B cell (primary cell): ENCODE measurements at regions not wholly inside any gene's neighbourhood (a gene's known extent, or its start where the extent isn't known, plus 50 kb on each side); places are given as distances from the start of the nearest gene placed in this dataset.

Source experiments
- ATAC-seq: fragments of 200-7000 bp; cut with Tn5 transposase; one replicate; pipeline ENCODE4 v1.10.0; 2021; ENCODE audit warnings: low read depth, mild to moderate bottlenecking, moderate number of reproducible peaks, moderate library complexity
- CTCF ChIA-PET: fragments of 350-600 bp; sonication (Branson Sonifier 250); formaldehyde crosslinking; loops from one replicate; lab custom pipeline; 2021; ENCODE audit warnings: antibody characterized with exemption, inconsistent platforms; lab: Charles Lee
- POLR2A ChIA-PET: fragments of 350-600 bp; sonication (Branson Sonifier 250); formaldehyde crosslinking; loops from one replicate; lab custom pipeline; 2021; ENCODE audit warnings: antibody characterized with exemption; lab: Charles Lee
- DNase-seq: peaks from one replicate; pipeline ENCODE4 v3.0.0; 2013
- H2AFZ ChIP-seq: 2 replicates; pipeline ENCODE4 v1.6.1; 2012; ENCODE audit warnings: mild to moderate bottlenecking, low read depth, low read length; ENCODE audit not compliant: insufficient read depth, poor library complexity, severe bottlenecking
- H3K27ac ChIP-seq, 2 donors: 1 replicate in 1 of 2; 2 replicates in 1 of 2; pipeline ENCODE4 v1.5.1; 2012 to 2013; ENCODE audit warnings: low read length in 2 of 2, mild to moderate bottlenecking in 2 of 2, moderate library complexity in 1 of 2
- H3K27me3 ChIP-seq, 4 experiments: fragments of 200-600 bp in 1 of 4; sonication (generic) in 1 of 4; replicated peaks in 1 of 4; 1 replicate in 2 of 4; 2 replicates in 2 of 4; pipeline versions ENCODE4 v1.6.1 to v1.7.0; 2013 to 2016; ENCODE audit warnings: low read length in 3 of 4, mild to moderate bottlenecking in 2 of 4, mixed read lengths in 1 of 4, moderate library complexity in 1 of 4; ENCODE audit not compliant: insufficient read depth in 4 of 4, control insufficient read depth in 3 of 4; ENCODE audit errors: control extremely low read depth in 1 of 4
- H3K36me3 ChIP-seq, 2 experiments: replicated peaks in 1 of 2; 1 replicate in 1 of 2; 2 replicates in 1 of 2; pipeline versions ENCODE4 v1.6.1 to v1.7.1; 2013; ENCODE audit warnings: low read length in 1 of 2; ENCODE audit not compliant: insufficient read depth in 2 of 2, control insufficient read depth in 1 of 2; ENCODE audit errors: control extremely low read depth in 1 of 2, extremely low read depth in 1 of 2
- H3K4me1 ChIP-seq, 2 donors: fragments of 200-600 bp in 1 of 2; sonication (generic) in 1 of 2; 1 replicate in 1 of 2; 2 replicates in 1 of 2; pipeline versions ENCODE4 v1.5.1 to v1.6.1; 2013 to 2017; ENCODE audit warnings: low read length in 2 of 2; ENCODE audit not compliant: control insufficient read depth in 2 of 2, insufficient read depth in 2 of 2
- H3K4me2 ChIP-seq: replicated peaks from 2 replicates; pipeline ENCODE3; 2012; ENCODE audit warnings: mild to moderate bottlenecking, low read depth, low read length; ENCODE audit not compliant: poor library complexity, severe bottlenecking
- H3K4me3 ChIP-seq, 5 experiments: fragments of 200-600 bp in 1 of 5; sonication (generic) in 1 of 5; 1 replicate in 3 of 5; 2 replicates in 2 of 5; pipeline versions ENCODE4 v1.5.1 to v1.7.0; 2011 to 2016; ENCODE audit warnings: low read length in 4 of 5, mild to moderate bottlenecking in 4 of 5, low read depth in 2 of 5, control low read depth in 1 of 5, moderate library complexity in 1 of 5; ENCODE audit not compliant: insufficient read depth in 1 of 5; ENCODE audit errors: control extremely low read depth in 1 of 5, extremely low read depth in 1 of 5
- H3K79me2 ChIP-seq: fragments of 200-600 bp; sonication (generic); one replicate; pipeline ENCODE4 v1.6.0; 2016; ENCODE audit warnings: low read length; ENCODE audit not compliant: control insufficient read depth, insufficient read depth
- H3K9ac ChIP-seq: fragments of 200-600 bp; sonication (generic); 2 replicates; pipeline ENCODE4 v1.6.1; 2017; ENCODE audit warnings: mild to moderate bottlenecking, low read length, moderate library complexity
- H3K9me3 ChIP-seq, 3 donors: one replicate each; pipeline versions ENCODE4 v1.6.1 to v1.7.1; 2013; ENCODE audit warnings: low read length in 2 of 3; ENCODE audit not compliant: control insufficient read depth in 2 of 3, insufficient read depth in 1 of 3; ENCODE audit errors: control extremely low read depth in 1 of 3
- H4K20me1 ChIP-seq: 2 replicates; pipeline ENCODE4 v1.6.0; 2012; ENCODE audit warnings: mild to moderate bottlenecking, low read length; ENCODE audit not compliant: insufficient read depth, control insufficient read depth, poor library complexity, severe bottlenecking
- H3K27ac Mint-ChIP-seq: one replicate; pipeline ENCODE4 v1.8.0; 2021; ENCODE audit warnings: mixed read lengths
- H3K27me3 Mint-ChIP-seq: one replicate; pipeline ENCODE4 v1.8.0; 2021; ENCODE audit warnings: mixed read lengths
- H3K4me1 Mint-ChIP-seq: one replicate; pipeline ENCODE4 v1.8.0; 2021; ENCODE audit warnings: mixed read lengths
- H3K4me3 Mint-ChIP-seq: one replicate; pipeline ENCODE4 v1.8.0; 2021; ENCODE audit warnings: mixed read lengths
- H3K9me3 Mint-ChIP-seq: one replicate; pipeline ENCODE4 v1.8.0; 2022; ENCODE audit warnings: mixed read lengths; ENCODE audit not compliant: insufficient read depth
- CTCF ChIP-seq: fragments of 200-600 bp; IDR thresholded peaks from one replicate; pipeline ENCODE4 v1.8.0; 2022; ENCODE audit warnings: antibody characterized with exemption, mild to moderate bottlenecking
- EZH2 ChIP-seq: IDR thresholded peaks from 2 replicates; pipeline ENCODE4 v1.6.1; 2012; ENCODE audit warnings: borderline replicate concordance, low read depth, mild to moderate bottlenecking, moderate library complexity, low read length; ENCODE audit not compliant: insufficient read depth, poor library complexity, severe bottlenecking
- WGBS: methylation state at CpG from one replicate; pipeline ENCODE4 v1.1.5; 2013; ENCODE audit warnings: missing lambda C conversion rate; ENCODE audit not compliant: insufficient coverage; 5-methylcytosine and 5-hydroxymethylcytosine counted together
- intact Hi-C: fragments of 100-400 bp; cut with micrococcal nuclease; formaldehyde crosslinking; loops from one replicate; pipeline ENCODE4 v1.10.0; 2022

DNA sequence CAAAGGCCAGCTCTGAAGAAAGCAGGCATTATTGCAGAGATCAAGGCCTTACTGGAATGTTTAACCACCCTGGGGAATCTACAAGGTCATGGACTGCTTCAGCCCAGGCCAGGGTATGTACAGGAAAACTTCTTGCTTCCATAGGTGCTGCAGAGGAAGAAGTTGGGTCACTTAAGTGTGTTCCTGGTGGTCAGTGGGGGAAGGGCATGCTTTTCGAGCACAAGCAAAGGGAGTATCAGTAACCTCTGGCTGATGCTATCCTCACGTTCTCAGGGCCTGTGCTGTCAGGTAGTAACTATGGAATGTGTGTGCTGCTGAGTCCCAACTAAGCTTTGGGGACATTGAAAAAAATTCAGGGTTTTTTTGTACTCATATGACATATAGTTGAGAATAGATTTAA lies 234.0 kb upstream of the SP4 start:
- Histone ChIP-seq H3K27me3 (no peaks in the 10 kb centered on the region), H4K20me1 (no peaks in the 10 kb centered on the region), H3K4me2 (no peak overlapping the region), H3K4me1 (no peaks in the 10 kb centered on the region), H3K27ac (no peak overlapping the region), H3K79me2 (no peaks in the 10 kb centered on the region), H3K36me3 (no peaks in the 10 kb centered on the region), H3K4me3 (no peak overlapping the region), H3K9me3 (no peaks in the 10 kb centered on the region), H3K9ac (no peak overlapping the region), H2AFZ (no peak overlapping the region)
- H3K27me3 Mint-ChIP-seq, result peaks cover 9% of the 10 kb centered on the region
- 85% methylated on average over 2 of the region's 2 CpGs for WGBS
- TF ChIP-seq CTCF, result no peak
- TF ChIP-seq EZH2, result no peak
- no peaks in the 10 kb centered on the region for H3K4me1 Mint-ChIP-seq
- intact Hi-C loops, result no loop called here
- ChIA-PET POLR2A (no interaction called here), CTCF (no interaction called here)
- H3K27ac Mint-ChIP-seq, result no peak overlapping the region
- ATAC-seq (no peak), DNase-seq (no peak)
- no peak overlapping the region for H3K4me3 Mint-ChIP-seq
- H3K9me3 Mint-ChIP-seq, result no peaks in the 10 kb centered on the region

DNA sequence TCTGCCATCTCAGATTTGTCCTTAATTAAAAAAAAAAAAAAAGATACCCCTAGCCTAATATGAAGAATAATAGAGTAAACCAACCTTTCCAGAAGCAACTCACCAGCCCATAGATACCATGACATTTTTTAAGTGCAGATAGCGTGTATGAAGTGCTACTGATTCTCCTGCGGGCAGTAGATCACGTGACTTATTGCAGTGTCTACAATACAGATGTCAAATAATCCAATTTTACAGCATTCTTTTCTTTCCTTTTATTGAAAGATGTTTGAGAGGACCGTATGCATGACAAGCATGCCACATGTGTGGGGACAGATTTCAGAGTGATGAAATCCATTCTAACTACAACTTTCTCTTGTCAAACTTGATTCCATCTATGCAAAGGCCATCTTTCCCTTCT lies 232.9 kb upstream of the SP4 start:
- Mint-ChIP-seq H3K27ac (no peak overlapping the region), H3K9me3 (no peaks in the 10 kb centered on the region), H3K4me3 (no peak overlapping the region), H3K4me1 (no peaks in the 10 kb centered on the region), H3K27me3 (peaks cover 7% of the 10 kb centered on the region)
- Histone ChIP-seq H3K79me2 (no peaks in the 10 kb centered on the region), H4K20me1 (no peaks in the 10 kb centered on the region), H2AFZ (no peak overlapping the region), H3K4me3 (no peak overlapping the region), H3K4me1 (no peaks in the 10 kb centered on the region), H3K36me3 (no peaks in the 10 kb centered on the region), H3K9ac (no peak overlapping the region), H3K27ac (no peak overlapping the region), H3K9me3 (no peaks in the 10 kb centered on the region), H3K27me3 (no peaks in the 10 kb centered on the region), H3K4me2 (no peak overlapping the region)
- TF ChIP-seq CTCF, result no peak
- no peak for TF ChIP-seq EZH2
- no peak for ATAC-seq
- ChIA-PET POLR2A (no interaction called here), CTCF (no interaction called here)
- intact Hi-C loops, result no loop called here
- no CpG with 5 or more reads among the region's 4 CpGs for WGBS
- no peak for DNase-seq
